ENCODE measurements at regions not wholly inside any gene's neighbourhood (a gene's known extent, or its start where the extent isn't known, plus 50 kb on each side); places are given as distances from the start of the nearest gene placed in this dataset.
"Not testable (repeated sequence)": the region's sequence is repeated elsewhere in the genome, so short reads cannot be mapped to it uniquely, and the experiment has no call there.

- H3K36me3 Mint-ChIP-seq (ENCODE audit: insufficient read depth) = no peaks in the 10 kb centered on the region
- ATAC-seq (replicated peaks) (no peak), DNase-seq (no peak)
- no peak overlapping the region for H3K4me3 Mint-ChIP-seq
- H3K27me3 Mint-ChIP-seq = no peaks in the 10 kb centered on the region
- peaks cover 0 to 2% of the 10 kb centered on the region in 2 donors for H3K9me3 Mint-ChIP-seq
- no peak overlapping the region for H3K27ac Mint-ChIP-seq
- H3K4me1 Mint-ChIP-seq (ENCODE audit: low read depth in 2 of 2) = no peaks in the 10 kb centered on the region
Observed at GRCh38 chr4:104283303-104283702, 211.4 kb downstream of the CXXC4 start.

- ATAC-seq (replicated peaks) (no peak), DNase-seq (no peak)
- no peaks in the 10 kb centered on the region for H3K27me3 Mint-ChIP-seq
- no peaks in the 10 kb centered on the region for H3K36me3 Mint-ChIP-seq (ENCODE audit: insufficient read depth)
- no peaks in the 10 kb centered on the region for H3K4me1 Mint-ChIP-seq (ENCODE audit: low read depth in 2 of 2)
- H3K9me3 Mint-ChIP-seq = peaks cover 2 to 6% of the 10 kb centered on the region in 2 donors
- no peak overlapping the region for H3K27ac Mint-ChIP-seq
- H3K4me3 Mint-ChIP-seq = no peak overlapping the region
Observed at GRCh38 chr4:104279744-104280143, 214.9 kb downstream of the CXXC4 start.

- ATAC-seq (replicated peaks) = no peak
- H3K4me3 Mint-ChIP-seq = no peak overlapping the region
- no peak for DNase-seq
- H3K27ac Mint-ChIP-seq = no peak overlapping the region
- no peaks in the 10 kb centered on the region for H3K27me3 Mint-ChIP-seq
- no peaks in the 10 kb centered on the region for H3K4me1 Mint-ChIP-seq (ENCODE audit: low read depth in 2 of 2)
- peaks cover 4 to 6% of the 10 kb centered on the region in 2 donors for H3K9me3 Mint-ChIP-seq
- peaks cover 2% of the 10 kb centered on the region for H3K36me3 Mint-ChIP-seq (ENCODE audit: insufficient read depth)
Observed at GRCh38 chr4:104272966-104273365, 221.7 kb downstream of the CXXC4 start.

- not testable (repeated sequence) for H3K27ac Mint-ChIP-seq; H3K9me3 Mint-ChIP-seq; H3K36me3 Mint-ChIP-seq (ENCODE audit: insufficient read depth); H3K27me3 Mint-ChIP-seq; DNase-seq; ATAC-seq (replicated peaks); H3K4me3 Mint-ChIP-seq; H3K4me1 Mint-ChIP-seq (ENCODE audit: low read depth in 2 of 2)
Observed at GRCh38 chr4:104269603-104270002, 225.1 kb downstream of the CXXC4 start.

- H3K27ac Mint-ChIP-seq = no peak overlapping the region
- H3K9me3 Mint-ChIP-seq = peaks cover 0 to 4% of the 10 kb centered on the region in 2 donors
- H3K36me3 Mint-ChIP-seq (ENCODE audit: insufficient read depth) = no peaks in the 10 kb centered on the region
- ATAC-seq (replicated peaks) (no peak), DNase-seq (no peak)
- no peaks in the 10 kb centered on the region for H3K4me1 Mint-ChIP-seq (ENCODE audit: low read depth in 2 of 2)
- H3K27me3 Mint-ChIP-seq = no peaks in the 10 kb centered on the region
- no peak overlapping the region for H3K4me3 Mint-ChIP-seq
Observed at GRCh38 chr4:104263100-104263499, 231.6 kb downstream of the CXXC4 start.

GRCh38 chr4:104262678-104263077, 232.0 kb downstream of the CXXC4 start:
- ATAC-seq (replicated peaks) = no peak
- no peak for DNase-seq
- Mint-ChIP-seq H3K27ac (no peak overlapping the region), H3K36me3 (ENCODE audit: insufficient read depth) (no peaks in the 10 kb centered on the region), H3K4me3 (no peak overlapping the region), H3K9me3 (peaks cover 0 to 4% of the 10 kb centered on the region in 2 donors), H3K4me1 (ENCODE audit: low read depth in 2 of 2) (no peaks in the 10 kb centered on the region), H3K27me3 (no peaks in the 10 kb centered on the region)

GRCh38 chr4:104248726-104249125, 246.0 kb downstream of the CXXC4 start:
- ATAC-seq (replicated peaks) = no peak
- Mint-ChIP-seq H3K27ac (no peak overlapping the region), H3K36me3 (ENCODE audit: insufficient read depth) (no peaks in the 10 kb centered on the region), H3K27me3 (no peaks in the 10 kb centered on the region), H3K4me1 (ENCODE audit: low read depth in 2 of 2) (no peaks in the 10 kb centered on the region), H3K4me3 (no peak overlapping the region), H3K9me3 (peaks cover 9 to 14% of the 10 kb centered on the region in 2 donors)
- no peak for DNase-seq

- H3K27ac Mint-ChIP-seq = no peak overlapping the region
- no peak overlapping the region for H3K4me3 Mint-ChIP-seq
- H3K9me3 Mint-ChIP-seq = peaks cover 0 to 7% of the 10 kb centered on the region in 2 donors
- H3K36me3 Mint-ChIP-seq (ENCODE audit: insufficient read depth) = no peaks in the 10 kb centered on the region
- H3K4me1 Mint-ChIP-seq (ENCODE audit: low read depth in 2 of 2) = no peaks in the 10 kb centered on the region
- no peaks in the 10 kb centered on the region for H3K27me3 Mint-ChIP-seq
- DNase-seq (no peak), ATAC-seq (replicated peaks) (no peak)
Observed at GRCh38 chr4:104235967-104236366, 258.7 kb downstream of the CXXC4 start.

- no peak overlapping the region for H3K27ac Mint-ChIP-seq
- ATAC-seq (replicated peaks) (no peak), DNase-seq (no peak)
- peaks cover 4% of the 10 kb centered on the region for H3K36me3 Mint-ChIP-seq (ENCODE audit: insufficient read depth)
- no peak overlapping the region for H3K4me3 Mint-ChIP-seq
- no peaks in the 10 kb centered on the region for H3K27me3 Mint-ChIP-seq
- H3K9me3 Mint-ChIP-seq = peaks cover 13 to 17% of the 10 kb centered on the region in 2 donors
- no peaks in the 10 kb centered on the region for H3K4me1 Mint-ChIP-seq (ENCODE audit: low read depth in 2 of 2)
Observed at GRCh38 chr4:104217526-104217925, 277.2 kb downstream of the CXXC4 start.

GRCh38 chr4:104211657-104212056, 283.0 kb downstream of the CXXC4 start:
- peaks cover 9 to 12% of the 10 kb centered on the region in 2 donors for H3K9me3 Mint-ChIP-seq
- no peak for ATAC-seq (replicated peaks)
- no peak overlapping the region for H3K27ac Mint-ChIP-seq
- no peaks in the 10 kb centered on the region for H3K4me1 Mint-ChIP-seq (ENCODE audit: low read depth in 2 of 2)
- no peak for DNase-seq
- no peak overlapping the region for H3K4me3 Mint-ChIP-seq
- H3K36me3 Mint-ChIP-seq (ENCODE audit: insufficient read depth) = peaks cover under 1% of the 10 kb centered on the region
- H3K27me3 Mint-ChIP-seq = no peaks in the 10 kb centered on the region

- H3K27ac Mint-ChIP-seq = no peak overlapping the region
- H3K4me1 Mint-ChIP-seq (ENCODE audit: low read depth in 2 of 2) = no peaks in the 10 kb centered on the region
- DNase-seq (no peak), ATAC-seq (replicated peaks) (no peak)
- peaks cover 0 to 6% of the 10 kb centered on the region in 2 donors for H3K9me3 Mint-ChIP-seq
- no peaks in the 10 kb centered on the region for H3K36me3 Mint-ChIP-seq (ENCODE audit: insufficient read depth)
- H3K4me3 Mint-ChIP-seq = no peak overlapping the region
- H3K27me3 Mint-ChIP-seq = no peaks in the 10 kb centered on the region
Observed at GRCh38 chr4:104210420-104210819, 284.3 kb downstream of the CXXC4 start.

GRCh38 chr4:104206784-104207183, 287.9 kb downstream of the CXXC4 start:
- Mint-ChIP-seq H3K4me3 (no peak overlapping the region), H3K4me1 (ENCODE audit: low read depth in 2 of 2) (no peaks in the 10 kb centered on the region), H3K9me3 (peaks cover 0 to 5% of the 10 kb centered on the region in 2 donors), H3K36me3 (ENCODE audit: insufficient read depth) (no peaks in the 10 kb centered on the region), H3K27me3 (no peaks in the 10 kb centered on the region), H3K27ac (no peak overlapping the region)
- DNase-seq (no peak), ATAC-seq (replicated peaks) (no peak)

GRCh38 chr4:104205116-104205515, 289.6 kb downstream of the CXXC4 start:
- H3K27ac Mint-ChIP-seq = no peak overlapping the region
- no peaks in the 10 kb centered on the region for H3K27me3 Mint-ChIP-seq
- H3K9me3 Mint-ChIP-seq = peaks cover 0 to 8% of the 10 kb centered on the region in 2 donors
- no peak for ATAC-seq (replicated peaks)
- no peak for DNase-seq
- H3K4me1 Mint-ChIP-seq (ENCODE audit: low read depth in 2 of 2) = no peaks in the 10 kb centered on the region
- H3K4me3 Mint-ChIP-seq = no peak overlapping the region
- no peaks in the 10 kb centered on the region for H3K36me3 Mint-ChIP-seq (ENCODE audit: insufficient read depth)

GRCh38 chr4:104188301-104188700, 306.4 kb downstream of the CXXC4 start:
- H3K9me3 Mint-ChIP-seq = peaks cover 0 to 6% of the 10 kb centered on the region in 2 donors
- no peak overlapping the region for H3K4me3 Mint-ChIP-seq
- H3K36me3 Mint-ChIP-seq (ENCODE audit: insufficient read depth) = no peaks in the 10 kb centered on the region
- DNase-seq (no peak), ATAC-seq (replicated peaks) (no peak)
- no peaks in the 10 kb centered on the region for H3K27me3 Mint-ChIP-seq
- H3K27ac Mint-ChIP-seq = no peak overlapping the region
- H3K4me1 Mint-ChIP-seq (ENCODE audit: low read depth in 2 of 2) = no peaks in the 10 kb centered on the region

GRCh38 chr4:104169437-104169836, 325.3 kb downstream of the CXXC4 start:
- Mint-ChIP-seq H3K4me1 (ENCODE audit: low read depth in 2 of 2) (no peaks in the 10 kb centered on the region), H3K9me3 (peaks cover 6 to 10% of the 10 kb centered on the region in 2 donors), H3K27ac (no peak overlapping the region), H3K4me3 (no peak overlapping the region), H3K36me3 (ENCODE audit: insufficient read depth) (no peaks in the 10 kb centered on the region), H3K27me3 (no peaks in the 10 kb centered on the region)
- ATAC-seq (replicated peaks) = no peak
- DNase-seq = no peak
